ENCODE measurements at regions not wholly inside any gene's neighbourhood (a gene's known extent, or its start where the extent isn't known, plus 50 kb on each side); places are given as distances from the start of the nearest gene placed in this dataset.

- Mint-ChIP-seq H3K36me3 (ENCODE audit: low read depth) (no peaks in the 10 kb centered on the region), H3K27me3 (ENCODE audit: low read depth) (no peaks in the 10 kb centered on the region), H3K9me3 (peaks cover 5% of the 10 kb centered on the region), H3K4me3 (no peak overlapping the region), H3K4me1 (peaks cover 29% of the 10 kb centered on the region), H3K27ac (ENCODE audit: unreplicated experiment) (no peak overlapping the region)
- no peak for TF ChIP-seq CTCF (conservative IDR thresholded peaks at IDR 0.05)
- no peak for DNase-seq (ENCODE audit: low read depth, low spot score)
Observed at GRCh38 chr4:13983189-13983790, 355.8 kb upstream of the BOD1L1 start.

- H3K4me1 Mint-ChIP-seq: peaks cover 37% of the 10 kb centered on the region
- H3K4me3 Mint-ChIP-seq: no peak overlapping the region
- H3K36me3 Mint-ChIP-seq (ENCODE audit: low read depth): no peaks in the 10 kb centered on the region
- no peak for DNase-seq (ENCODE audit: low read depth, low spot score)
- TF ChIP-seq CTCF (conservative IDR thresholded peaks at IDR 0.05): no peak
- H3K27ac Mint-ChIP-seq (ENCODE audit: unreplicated experiment): no peak overlapping the region
- no peaks in the 10 kb centered on the region for H3K27me3 Mint-ChIP-seq (ENCODE audit: low read depth)
- H3K9me3 Mint-ChIP-seq: no peaks in the 10 kb centered on the region
Observed at GRCh38 chr4:13984991-13985800, 357.7 kb upstream of the BOD1L1 start.

- no peaks in the 10 kb centered on the region for H3K27me3 Mint-ChIP-seq (ENCODE audit: low read depth)
- no peaks in the 10 kb centered on the region for H3K9me3 Mint-ChIP-seq
- no peaks in the 10 kb centered on the region for H3K36me3 Mint-ChIP-seq (ENCODE audit: low read depth)
- peaks cover 39% of the 10 kb centered on the region for H3K4me1 Mint-ChIP-seq
- H3K4me3 Mint-ChIP-seq: no peak overlapping the region
- TF ChIP-seq CTCF (conservative IDR thresholded peaks at IDR 0.05): no peak
- no peak for DNase-seq (ENCODE audit: low read depth, low spot score)
- H3K27ac Mint-ChIP-seq (ENCODE audit: unreplicated experiment): no peak overlapping the region
Observed at GRCh38 chr4:13985837-13986236, 358.3 kb upstream of the BOD1L1 start.

GRCh38 chr4:13986548-13986947 lies 359.0 kb upstream of the BOD1L1 start:
- TF ChIP-seq CTCF (conservative IDR thresholded peaks at IDR 0.05): no peak
- no peak overlapping the region for H3K27ac Mint-ChIP-seq (ENCODE audit: unreplicated experiment)
- no peaks in the 10 kb centered on the region for H3K27me3 Mint-ChIP-seq (ENCODE audit: low read depth)
- H3K4me3 Mint-ChIP-seq: no peak overlapping the region
- peaks cover 40% of the 10 kb centered on the region for H3K4me1 Mint-ChIP-seq
- no peaks in the 10 kb centered on the region for H3K9me3 Mint-ChIP-seq
- no peaks in the 10 kb centered on the region for H3K36me3 Mint-ChIP-seq (ENCODE audit: low read depth)
- DNase-seq (ENCODE audit: low read depth, low spot score): no peak

GRCh38 chr4:13988353-13989305 lies 361.1 kb upstream of the BOD1L1 start:
- Mint-ChIP-seq H3K4me3 (no peak overlapping the region), H3K27ac (ENCODE audit: unreplicated experiment) (no peak overlapping the region), H3K9me3 (no peaks in the 10 kb centered on the region), H3K36me3 (ENCODE audit: low read depth) (no peaks in the 10 kb centered on the region), H3K27me3 (ENCODE audit: low read depth) (no peaks in the 10 kb centered on the region), H3K4me1 (peaks cover 46% of the 10 kb centered on the region)
- no peak for TF ChIP-seq CTCF (conservative IDR thresholded peaks at IDR 0.05)
- DNase-seq (ENCODE audit: low read depth, low spot score): no peak
